ENCODE measurements at regions not wholly inside any gene's neighbourhood (a gene's known extent, or its start where the extent isn't known, plus 50 kb on each side); places are given as distances from the start of the nearest gene placed in this dataset.

- no peak overlapping the region for H3K4me3 ChIP-seq (ENCODE audit: low read depth, low read length)
- TF ChIP-seq CTCF (IDR thresholded peaks at IDR 0.05; ENCODE audit: low read depth, low read length): no peak
Observed at GRCh38 chr12:77116277-77116676, 50.9 kb upstream of the E2F7 start.

GRCh38 chr12:77115471-77115870 lies 50.1 kb upstream of the E2F7 start:
- TF ChIP-seq CTCF (IDR thresholded peaks at IDR 0.05; ENCODE audit: low read depth, low read length): no peak
- H3K4me3 ChIP-seq (ENCODE audit: low read depth, low read length): no peak overlapping the region
